Ishikawa (cell line): ENCODE measurements at regions not wholly inside any gene's neighbourhood (a gene's known extent, or its start where the extent isn't known, plus 50 kb on each side); places are given as distances from the start of the nearest gene placed in this dataset.

Source experiments
- CEBPB ChIP-seq: IDR thresholded peaks from 2 replicates; pipeline ENCODE4 v1.6.1; 2012
- CREB1 ChIP-seq: IDR thresholded peaks from 2 replicates; pipeline ENCODE4 v1.6.1; 2012; ENCODE audit warnings: low read depth
- EGR1 ChIP-seq: IDR thresholded peaks from 2 replicates; pipeline ENCODE4 v1.6.1; 2012
- EP300 ChIP-seq: IDR thresholded peaks from 2 replicates; pipeline ENCODE4 v1.6.1; 2012; ENCODE audit warnings: borderline replicate concordance
- FOXM1 ChIP-seq: IDR thresholded peaks from 2 replicates; pipeline ENCODE4 v1.6.1; 2012; ENCODE audit warnings: low read depth, borderline replicate concordance
- MAX ChIP-seq: IDR thresholded peaks from 2 replicates; pipeline ENCODE4 v1.6.1; 2012
- NFIC ChIP-seq: IDR thresholded peaks from 2 replicates; pipeline ENCODE4 v1.6.1; 2012
- RAD21 ChIP-seq: IDR thresholded peaks from 2 replicates; pipeline ENCODE4 v1.6.1; 2012; ENCODE audit warnings: low read depth
- REST ChIP-seq: IDR thresholded peaks from 2 replicates; pipeline ENCODE4 v1.6.1; 2012; ENCODE audit warnings: low read depth, mild to moderate bottlenecking
- TAF1 ChIP-seq: IDR thresholded peaks from 2 replicates; pipeline ENCODE4 v1.6.1; 2012; ENCODE audit warnings: low read depth, mild to moderate bottlenecking
- TCF12 ChIP-seq: IDR thresholded peaks from 2 replicates; pipeline ENCODE4 v1.6.1; 2012; ENCODE audit warnings: low read depth
- TEAD4 ChIP-seq: IDR thresholded peaks from 2 replicates; pipeline ENCODE4 v1.6.1; 2012
- USF1 ChIP-seq: IDR thresholded peaks from 2 replicates; pipeline ENCODE4 v1.6.1; 2012
- YY1 ChIP-seq: IDR thresholded peaks from 2 replicates; pipeline ENCODE4 v1.6.1; 2012; ENCODE audit warnings: low read depth
- ZBTB7A ChIP-seq: IDR thresholded peaks from 2 replicates; pipeline ENCODE4 v1.6.1; 2012; ENCODE audit warnings: low read depth

GRCh38 chr5:51172903-51173626 lies 210.2 kb upstream of the ISL1 start:
- TF ChIP-seq MAX (no peak), EGR1 (no peak), FOXM1 (no peak), ZBTB7A (no peak), RAD21 (no peak), USF1 (no peak), CEBPB (no peak), TEAD4 (no peak), EP300 (no peak), REST (no peak)

GRCh38 chr5:51181208-51181894 lies 201.9 kb upstream of the ISL1 start:
- TF ChIP-seq TEAD4 (no peak), FOXM1 (no peak), EGR1 (no peak), TAF1 (no peak), TCF12 (no peak), REST (no peak), CREB1 (no peak), NFIC (no peak), YY1 (no peak), USF1 (no peak), RAD21 (no peak), EP300 (no peak), MAX (no peak), ZBTB7A (no peak), CEBPB (no peak)

- TF ChIP-seq MAX: no peak
- TF ChIP-seq EP300: no peak
- TF ChIP-seq NFIC: no peak
- no peak for TF ChIP-seq ZBTB7A
- TF ChIP-seq EGR1: no peak
- no peak for TF ChIP-seq CEBPB
- TF ChIP-seq TAF1: no peak
Observed at GRCh38 chr5:51185850-51186329, 197.4 kb upstream of the ISL1 start.

- TF ChIP-seq ZBTB7A: no peak
- no peak for TF ChIP-seq CEBPB
- TF ChIP-seq TAF1: no peak
- TF ChIP-seq EGR1: no peak
- TF ChIP-seq FOXM1: no peak
- no peak for TF ChIP-seq EP300
- TF ChIP-seq MAX: no peak
Observed at GRCh38 chr5:51188001-51188591, 195.2 kb upstream of the ISL1 start.

- TF ChIP-seq TAF1 (no peak), RAD21 (no peak), USF1 (no peak), MAX (no peak), YY1 (no peak), CREB1 (no peak)
Observed at GRCh38 chr5:51194671-51195070, 188.6 kb upstream of the ISL1 start.
